ENCODE measurements at regions not wholly inside any gene's neighbourhood (a gene's known extent, or its start where the extent isn't known, plus 50 kb on each side); places are given as distances from the start of the nearest gene placed in this dataset.
"Not testable (repeated sequence)": the region's sequence is repeated elsewhere in the genome, so short reads cannot be mapped to it uniquely, and the experiment has no call there.

DNA sequence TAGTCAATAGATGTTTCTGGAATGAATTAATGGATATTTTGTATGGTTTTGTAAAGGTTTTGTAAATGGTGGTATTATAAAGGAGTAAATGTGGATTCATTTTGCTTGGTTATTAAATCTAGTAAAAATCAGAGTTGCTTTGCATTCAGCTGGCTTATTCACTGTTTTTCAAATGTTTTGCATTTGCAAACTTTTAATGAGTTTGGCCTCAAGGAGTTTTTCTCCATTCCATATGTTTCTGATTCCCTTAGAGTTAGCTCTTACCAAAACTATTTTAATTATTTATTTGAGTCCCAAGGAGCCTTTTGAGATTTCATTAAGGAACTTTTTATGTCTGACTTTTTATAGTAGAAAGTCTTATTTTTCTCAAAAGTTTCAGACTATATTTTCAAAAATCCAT, 992.2 kb downstream of the DIPK2A start:
- no peaks in the 10 kb centered on the region for H3K9me2 ChIP-seq (replicated peaks; ENCODE audit: control insufficient read depth, low read length)
- H3K79me2 ChIP-seq (ENCODE audit: control insufficient read depth, low read length), result no peaks in the 10 kb centered on the region
- no peaks in the 10 kb centered on the region for H3K36me3 ChIP-seq (ENCODE audit: control insufficient read depth, low read length)
- H3F3A ChIP-seq (ENCODE audit: control insufficient read depth, insufficient read depth), result no peaks in the 10 kb centered on the region
- no peaks in the 10 kb centered on the region for H4K20me1 ChIP-seq (ENCODE audit: control insufficient read depth, insufficient read depth, low read depth, low read length)
- H3K4me1 ChIP-seq (ENCODE audit: control insufficient read depth, low read length), result no peaks in the 10 kb centered on the region
- no peak overlapping the region for H3K27ac ChIP-seq (ENCODE audit: low read depth, low read length)
- H3K4me3 ChIP-seq (ENCODE audit: low read length), result no peak overlapping the region
- no peaks in the 10 kb centered on the region for H3K9me3 ChIP-seq (ENCODE audit: control insufficient read depth, insufficient read depth, low read length)
- no peak overlapping the region for H3K4me2 ChIP-seq (ENCODE audit: low read length)
- TF ChIP-seq, protein P1, sequence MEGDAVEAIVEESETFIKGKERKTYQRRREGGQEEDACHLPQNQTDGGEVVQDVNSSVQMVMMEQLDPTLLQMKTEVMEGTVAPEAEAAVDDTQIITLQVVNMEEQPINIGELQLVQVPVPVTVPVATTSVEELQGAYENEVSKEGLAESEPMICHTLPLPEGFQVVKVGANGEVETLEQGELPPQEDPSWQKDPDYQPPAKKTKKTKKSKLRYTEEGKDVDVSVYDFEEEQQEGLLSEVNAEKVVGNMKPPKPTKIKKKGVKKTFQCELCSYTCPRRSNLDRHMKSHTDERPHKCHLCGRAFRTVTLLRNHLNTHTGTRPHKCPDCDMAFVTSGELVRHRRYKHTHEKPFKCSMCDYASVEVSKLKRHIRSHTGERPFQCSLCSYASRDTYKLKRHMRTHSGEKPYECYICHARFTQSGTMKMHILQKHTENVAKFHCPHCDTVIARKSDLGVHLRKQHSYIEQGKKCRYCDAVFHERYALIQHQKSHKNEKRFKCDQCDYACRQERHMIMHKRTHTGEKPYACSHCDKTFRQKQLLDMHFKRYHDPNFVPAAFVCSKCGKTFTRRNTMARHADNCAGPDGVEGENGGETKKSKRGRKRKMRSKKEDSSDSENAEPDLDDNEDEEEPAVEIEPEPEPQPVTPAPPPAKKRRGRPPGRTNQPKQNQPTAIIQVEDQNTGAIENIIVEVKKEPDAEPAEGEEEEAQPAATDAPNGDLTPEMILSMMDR (IDR thresholded peaks at IDR 0.05; ENCODE audit: low read depth, low read length, poor library complexity, severe bottlenecking), result no peak
- no peak for TF ChIP-seq EZH2phosphoT487 (IDR thresholded peaks at IDR 0.05; ENCODE audit: borderline replicate concordance, low read length)
- no peaks in the 10 kb centered on the region for H3K27me3 ChIP-seq (ENCODE audit: control insufficient read depth, low read length)

DNA sequence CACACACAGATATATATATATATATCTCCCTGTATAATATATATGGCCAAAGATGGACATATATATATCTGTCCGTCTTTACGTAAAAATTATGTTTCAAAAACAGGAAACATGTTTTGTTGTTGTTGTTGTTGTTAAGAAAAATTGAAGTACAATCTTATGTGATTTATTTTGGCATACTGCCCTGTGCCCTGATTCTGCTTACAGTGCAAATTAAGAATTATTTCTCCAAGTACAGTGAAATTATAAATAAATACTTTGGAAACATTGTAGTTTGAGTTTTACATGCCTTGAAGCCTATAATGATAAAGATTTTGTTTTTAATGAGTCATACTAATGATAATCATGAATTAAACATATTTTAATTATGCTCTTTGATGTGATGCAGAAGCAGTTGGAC, 994.9 kb downstream of the DIPK2A start:
- no peaks in the 10 kb centered on the region for H3K27me3 ChIP-seq (ENCODE audit: control insufficient read depth, low read length)
- no peaks in the 10 kb centered on the region for H3K9me2 ChIP-seq (replicated peaks; ENCODE audit: control insufficient read depth, low read length)
- no peaks in the 10 kb centered on the region for H3K79me2 ChIP-seq (ENCODE audit: control insufficient read depth, low read length)
- no peaks in the 10 kb centered on the region for H3K9me3 ChIP-seq (ENCODE audit: control insufficient read depth, insufficient read depth, low read length)
- no peak overlapping the region for H3K4me2 ChIP-seq (ENCODE audit: low read length)
- no peaks in the 10 kb centered on the region for H4K20me1 ChIP-seq (ENCODE audit: control insufficient read depth, insufficient read depth, low read depth, low read length)
- no peaks in the 10 kb centered on the region for H3K4me1 ChIP-seq (ENCODE audit: control insufficient read depth, low read length)
- no peaks in the 10 kb centered on the region for H3F3A ChIP-seq (ENCODE audit: control insufficient read depth, insufficient read depth)
- no peaks in the 10 kb centered on the region for H3K36me3 ChIP-seq (ENCODE audit: control insufficient read depth, low read length)
- H3K4me3 ChIP-seq (ENCODE audit: low read length), result no peak overlapping the region
- TF ChIP-seq, protein P1 (IDR thresholded peaks at IDR 0.05; ENCODE audit: low read depth, low read length, poor library complexity, severe bottlenecking), result no peak
- no peak for TF ChIP-seq EZH2phosphoT487 (IDR thresholded peaks at IDR 0.05; ENCODE audit: borderline replicate concordance, low read length)
- H3K27ac ChIP-seq (ENCODE audit: low read depth, low read length), result no peak overlapping the region

- no peaks in the 10 kb centered on the region for H3F3A ChIP-seq (ENCODE audit: control insufficient read depth, insufficient read depth)
- no peaks in the 10 kb centered on the region for H3K9me2 ChIP-seq (replicated peaks; ENCODE audit: control insufficient read depth, low read length)
- no peaks in the 10 kb centered on the region for H3K36me3 ChIP-seq (ENCODE audit: control insufficient read depth, low read length)
- no peaks in the 10 kb centered on the region for H3K9me3 ChIP-seq (ENCODE audit: control insufficient read depth, insufficient read depth, low read length)
- no peak overlapping the region for H3K4me3 ChIP-seq (ENCODE audit: low read length)
- H3K4me1 ChIP-seq (ENCODE audit: control insufficient read depth, low read length), result no peaks in the 10 kb centered on the region
- H3K27me3 ChIP-seq (ENCODE audit: control insufficient read depth, low read length), result no peaks in the 10 kb centered on the region
- no peak overlapping the region for H3K4me2 ChIP-seq (ENCODE audit: low read length)
- H3K79me2 ChIP-seq (ENCODE audit: control insufficient read depth, low read length), result no peaks in the 10 kb centered on the region
- no peak overlapping the region for H3K27ac ChIP-seq (ENCODE audit: low read depth, low read length)
- TF ChIP-seq EZH2phosphoT487 (IDR thresholded peaks at IDR 0.05; ENCODE audit: borderline replicate concordance, low read length), result no peak
- TF ChIP-seq, protein P1 (IDR thresholded peaks at IDR 0.05; ENCODE audit: low read depth, low read length, poor library complexity, severe bottlenecking), result no peak
- no peaks in the 10 kb centered on the region for H4K20me1 ChIP-seq (ENCODE audit: control insufficient read depth, insufficient read depth, low read depth, low read length)
Observed at GRCh38 chr3:144968750-144969350, 997.2 kb downstream of the DIPK2A start.

DNA sequence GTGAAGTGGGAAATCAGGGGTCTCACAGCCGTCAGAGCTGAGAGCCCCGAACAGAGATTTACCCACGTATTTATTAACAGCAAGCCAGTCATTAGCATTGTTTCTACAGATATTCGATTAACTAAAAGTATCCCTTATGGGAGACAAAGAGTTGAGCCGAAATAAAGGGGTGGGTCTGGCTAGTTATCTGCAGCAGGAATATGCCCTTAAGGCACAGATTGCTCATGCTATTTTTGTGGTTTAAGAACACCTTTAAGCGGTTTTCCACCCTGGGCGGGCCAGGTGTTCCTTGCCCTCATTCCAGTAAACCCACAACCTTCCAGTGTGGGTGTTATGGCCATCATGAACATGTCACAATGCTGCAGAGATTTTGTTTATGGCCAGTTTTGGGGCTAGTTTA, 1012.9 kb downstream of the DIPK2A start:
- H3K27ac ChIP-seq (ENCODE audit: low read depth, low read length); H3K4me3 ChIP-seq (ENCODE audit: low read length); H3K4me2 ChIP-seq (ENCODE audit: low read length); H3F3A ChIP-seq (ENCODE audit: control insufficient read depth, insufficient read depth); H3K27me3 ChIP-seq (ENCODE audit: control insufficient read depth, low read length); H4K20me1 ChIP-seq (ENCODE audit: control insufficient read depth, insufficient read depth, low read depth, low read length); H3K9me2 ChIP-seq (replicated peaks; ENCODE audit: control insufficient read depth, low read length); H3K36me3 ChIP-seq (ENCODE audit: control insufficient read depth, low read length); H3K79me2 ChIP-seq (ENCODE audit: control insufficient read depth, low read length); H3K9me3 ChIP-seq (ENCODE audit: control insufficient read depth, insufficient read depth, low read length); H3K4me1 ChIP-seq (ENCODE audit: control insufficient read depth, low read length): not testable (repeated sequence)

Measured in DOHH2 (cell line).